GM21723 (cell line): ENCODE measurements at regions not wholly inside any gene's neighbourhood (a gene's known extent, or its start where the extent isn't known, plus 50 kb on each side); places are given as distances from the start of the nearest gene placed in this dataset.

ENCODE experiments used
- ATAC-seq: cut with Tn5 transposase; IDR thresholded peaks from one replicate; pipeline ENCODE4 v1.9.1; 2021; ENCODE audit warnings: mild to moderate bottlenecking, moderate library complexity; ENCODE audit not compliant: unreplicated experiment

DNA sequence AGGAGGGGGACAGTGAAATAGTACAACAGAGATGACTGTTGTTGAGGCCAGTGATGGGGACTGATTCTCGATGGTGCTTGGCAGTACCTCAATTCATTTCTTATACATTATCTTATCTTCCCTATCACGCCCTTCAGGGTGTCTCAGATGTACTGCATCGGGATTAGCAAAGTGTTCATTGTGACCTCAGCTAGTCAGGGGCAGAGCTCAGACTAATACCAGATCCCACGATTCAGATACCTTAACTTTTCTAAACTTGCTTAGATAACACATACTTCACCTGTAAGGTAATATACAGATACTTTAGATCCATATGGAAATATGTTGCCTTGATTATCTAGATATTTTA is 720.6 kb downstream of the EFNB2 start:
- no peak for ATAC-seq

GRCh38 chr13:105814219-105814901 is 721.1 kb downstream of the EFNB2 start:
- no peak for ATAC-seq

GRCh38 chr13:105806628-105806920 is 728.9 kb downstream of the EFNB2 start:
- ATAC-seq = no peak

- ATAC-seq = no peak
These were observed 729.4 kb downstream of the EFNB2 start for GRCh38 chr13:105805892-105806627.

DNA sequence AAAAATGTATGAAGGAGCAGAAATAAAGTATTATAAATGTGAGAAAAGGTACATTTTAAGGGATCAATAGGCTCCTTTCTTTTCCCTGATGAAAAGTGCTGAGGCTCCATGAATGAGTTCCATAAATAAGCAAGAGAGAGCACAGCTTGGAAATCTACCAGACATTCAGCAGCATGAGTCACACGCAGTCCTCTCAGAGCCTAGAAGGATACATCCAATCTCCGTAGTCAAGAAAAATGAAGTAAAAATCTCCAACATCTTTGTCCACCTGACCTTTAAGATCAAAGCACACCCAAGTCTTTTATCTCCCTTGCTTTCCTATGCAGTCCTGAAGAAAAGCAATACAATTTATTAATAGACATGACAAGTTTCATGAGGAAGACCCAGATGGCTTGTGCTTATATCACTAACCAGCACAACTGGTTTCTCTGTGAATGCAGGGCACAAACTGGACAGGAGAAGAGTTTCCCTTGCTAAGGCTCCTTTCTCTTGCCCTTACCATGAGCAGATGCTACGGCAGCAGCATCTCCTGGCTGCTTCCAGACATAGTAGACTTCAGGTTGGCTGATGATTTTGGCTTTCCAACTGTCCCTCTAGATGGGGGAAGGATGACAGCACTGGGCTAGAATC is 730.8 kb downstream of the EFNB2 start:
- ATAC-seq = no peak

DNA sequence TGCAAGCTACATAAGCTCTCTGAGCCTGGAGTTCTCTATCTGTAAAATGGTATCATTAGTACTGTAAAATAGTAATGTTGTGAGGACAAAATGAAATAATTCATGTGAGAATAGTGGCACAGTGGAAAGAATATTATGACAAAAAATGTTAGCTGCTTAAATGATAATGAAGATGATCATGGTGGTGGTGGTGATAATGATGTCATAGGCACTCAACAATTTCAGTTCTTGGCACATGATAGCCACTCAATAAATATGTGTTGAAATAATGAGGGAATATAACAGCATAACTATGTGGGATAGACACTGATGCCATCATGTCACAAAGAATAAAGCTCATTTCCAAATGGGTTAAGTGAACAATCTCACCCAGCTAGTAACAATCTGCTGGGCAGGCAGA is 736.3 kb downstream of the EFNB2 start:
- ATAC-seq = no peak

DNA sequence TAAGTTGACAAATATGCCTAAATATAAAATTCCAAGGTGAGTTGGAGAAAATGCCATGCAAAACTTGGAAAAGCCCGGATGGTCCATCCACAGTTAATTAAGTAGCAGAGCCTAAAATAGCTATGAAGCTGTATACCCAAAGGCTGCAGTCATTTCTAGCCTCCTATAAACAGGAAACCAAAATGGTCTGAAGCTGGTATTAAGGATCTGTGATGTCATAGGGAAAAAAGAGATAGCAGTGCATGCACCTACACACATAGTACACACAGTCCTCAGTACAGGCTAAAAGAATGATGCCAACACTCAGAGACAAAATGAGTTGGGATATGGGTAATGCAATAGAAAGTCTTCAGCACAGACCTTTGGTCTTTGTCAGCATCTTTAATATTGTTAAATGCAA is 736.9 kb downstream of the EFNB2 start:
- ATAC-seq = no peak

- no peak for ATAC-seq
These were observed 739.4 kb downstream of the EFNB2 start for GRCh38 chr13:105796081-105796480.

DNA sequence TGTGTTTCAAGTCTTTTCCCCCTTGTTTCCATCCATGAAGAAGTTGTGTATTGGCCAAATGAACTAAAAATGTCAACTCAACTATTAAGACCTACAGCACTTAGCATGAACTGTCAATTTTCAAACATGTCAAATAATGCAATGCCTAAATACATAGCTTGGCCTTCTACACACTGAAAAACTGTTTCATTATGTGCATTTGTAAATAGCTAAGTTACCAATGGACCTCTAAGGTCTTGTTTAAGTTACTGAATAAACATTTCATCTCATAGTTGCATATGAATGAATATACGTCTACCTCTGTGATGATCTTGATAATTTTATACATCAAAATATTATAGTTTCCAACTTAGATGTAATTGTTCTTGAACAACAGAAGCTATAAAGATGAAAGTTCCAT is 744.5 kb downstream of the EFNB2 start:
- ATAC-seq = no peak

- ATAC-seq = no peak
These were observed 746.9 kb downstream of the EFNB2 start for GRCh38 chr13:105788530-105788929.

GRCh38 chr13:105787632-105788031 is 747.8 kb downstream of the EFNB2 start:
- ATAC-seq = no peak

GRCh38 chr13:105785436-105785835 is 750.0 kb downstream of the EFNB2 start:
- ATAC-seq = no peak

GRCh38 chr13:105783261-105783660 is 752.2 kb downstream of the EFNB2 start:
- ATAC-seq = no peak

DNA sequence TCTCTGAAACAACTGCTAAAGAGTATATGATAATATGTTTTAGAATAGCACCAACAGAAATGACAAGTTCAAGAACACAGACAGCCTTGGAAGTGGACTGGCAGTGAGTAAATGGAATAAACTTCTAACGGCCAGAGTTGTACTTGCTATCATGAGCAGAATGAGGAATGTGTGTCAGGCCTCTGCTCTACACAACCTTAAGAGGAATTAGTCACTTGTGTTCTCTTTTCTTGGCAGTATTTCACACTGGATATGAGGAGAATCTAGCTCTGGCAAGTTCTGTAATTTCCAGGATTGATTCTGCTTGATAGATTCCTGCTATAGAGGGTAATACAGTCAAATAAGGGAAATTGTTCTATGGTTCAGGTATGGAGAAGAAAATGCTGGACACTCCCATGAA is 757.3 kb downstream of the EFNB2 start:
- no peak for ATAC-seq

DNA sequence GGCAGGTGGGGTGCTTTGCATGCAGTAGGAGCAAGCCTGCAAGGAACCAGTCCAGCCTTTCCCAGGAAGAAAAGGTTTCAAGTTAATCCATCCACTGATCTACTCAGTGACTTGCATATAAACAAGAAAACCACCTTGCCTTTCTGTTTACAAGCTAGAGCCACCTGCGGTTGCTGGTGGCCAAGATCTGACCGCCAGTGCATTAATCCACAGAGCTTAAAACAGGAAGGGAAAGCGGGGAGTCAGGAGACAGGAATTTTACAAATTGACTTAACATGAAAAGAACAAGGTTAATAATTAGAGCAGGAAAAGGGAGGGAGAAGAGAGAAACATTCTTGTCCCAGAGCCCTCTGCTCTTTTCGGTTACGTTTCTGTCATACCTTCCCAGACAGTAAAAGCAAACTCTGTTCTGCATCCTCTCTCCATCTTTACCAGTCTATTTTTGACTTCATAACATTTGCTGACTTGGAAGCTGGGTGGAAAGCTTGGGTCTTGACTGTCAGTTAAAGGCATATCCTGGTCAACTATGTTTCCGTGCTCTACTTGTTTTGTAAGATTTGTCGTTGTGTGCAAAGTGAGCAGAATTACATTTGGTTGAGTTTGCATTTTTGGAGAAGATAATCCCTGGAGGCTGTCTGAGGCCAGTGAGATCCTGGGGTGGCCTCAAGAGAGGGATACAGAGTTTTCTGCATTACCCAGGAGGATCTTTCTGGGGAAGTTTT is 760.6 kb downstream of the EFNB2 start:
- ATAC-seq = no peak

DNA sequence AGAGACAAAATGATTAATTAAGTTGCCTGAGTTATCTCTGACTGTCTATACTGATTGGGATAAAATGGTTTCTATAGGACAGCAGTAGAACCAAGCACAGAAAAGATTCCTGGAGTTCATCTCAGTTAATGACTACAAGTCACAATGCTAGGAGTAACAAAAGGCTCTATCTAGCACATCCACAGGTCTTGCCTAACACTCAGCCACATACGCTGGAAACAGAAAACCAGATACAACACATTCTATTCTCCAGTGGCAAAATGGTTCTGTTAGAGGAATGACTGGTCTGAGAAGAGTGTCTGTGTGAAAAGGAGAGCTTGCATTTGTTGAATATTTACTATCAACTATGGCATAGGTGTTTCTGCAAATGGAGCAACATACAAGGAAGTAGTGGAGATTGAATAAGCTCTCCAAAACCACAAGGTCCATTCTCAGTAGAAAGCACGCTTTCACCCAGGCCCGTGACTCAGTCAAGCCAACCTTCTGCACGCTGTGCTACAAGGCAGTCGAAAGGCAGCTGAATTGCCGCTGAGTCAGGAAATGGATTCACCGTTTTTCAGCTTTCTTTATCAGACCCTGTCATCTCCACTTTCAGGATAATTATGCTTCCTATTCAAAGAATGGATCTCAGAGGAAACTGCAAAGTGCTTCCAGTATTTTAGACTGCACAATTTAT is 761.5 kb downstream of the EFNB2 start:
- no peak for ATAC-seq

DNA sequence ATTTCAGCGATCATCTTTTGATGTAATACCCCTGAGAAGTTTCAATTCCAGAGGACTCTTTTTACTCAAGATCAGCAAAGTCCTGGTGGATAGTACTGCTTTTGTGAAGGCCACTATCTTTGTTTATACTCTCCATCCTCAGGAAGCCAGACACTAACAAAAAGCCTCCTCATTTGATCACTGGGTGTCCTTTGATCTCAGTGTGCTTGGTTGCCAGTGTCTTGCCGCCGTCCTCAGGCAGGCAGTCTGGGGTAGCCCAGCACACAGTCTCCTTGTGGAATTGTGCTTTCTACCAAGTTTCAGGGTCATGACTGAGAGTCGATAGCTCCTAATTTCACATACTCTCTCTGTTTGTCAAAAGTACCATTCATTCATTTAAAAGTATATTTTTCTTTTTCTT is 762.2 kb downstream of the EFNB2 start:
- no peak for ATAC-seq

GRCh38 chr13:105764486-105764885 is 771.0 kb downstream of the EFNB2 start:
- no peak for ATAC-seq

- ATAC-seq = no peak
These were observed 771.6 kb downstream of the EFNB2 start for GRCh38 chr13:105763851-105764250.

GRCh38 chr13:105762096-105762495 is 773.4 kb downstream of the EFNB2 start:
- no peak for ATAC-seq
